ENCODE measurements at regions not wholly inside any gene's neighbourhood (a gene's known extent, or its start where the extent isn't known, plus 50 kb on each side); places are given as distances from the start of the nearest gene placed in this dataset.

DNA sequence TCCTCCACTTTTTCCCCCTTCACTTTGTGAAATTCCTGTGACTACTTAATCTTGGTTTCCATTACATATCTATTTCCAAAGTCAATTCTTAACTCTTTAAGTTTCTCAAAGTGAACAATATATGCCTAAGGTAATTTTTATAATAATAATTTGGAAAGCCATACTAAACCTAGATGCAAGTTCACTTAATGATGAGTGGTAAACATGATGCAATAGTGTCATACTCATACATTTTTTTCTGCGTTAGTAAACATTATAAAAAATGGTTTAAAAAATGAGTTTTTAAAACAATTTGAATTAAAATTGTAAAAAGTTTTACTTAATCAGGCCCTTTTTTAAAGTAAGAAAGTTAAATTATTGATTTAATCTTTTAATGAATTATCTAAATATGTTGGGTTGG, 659.4 kb upstream of the FZD8 start:
- intact Hi-C loops (cut with DNase I; ENCODE audit: low total_unique reads) = no loop called here

DNA sequence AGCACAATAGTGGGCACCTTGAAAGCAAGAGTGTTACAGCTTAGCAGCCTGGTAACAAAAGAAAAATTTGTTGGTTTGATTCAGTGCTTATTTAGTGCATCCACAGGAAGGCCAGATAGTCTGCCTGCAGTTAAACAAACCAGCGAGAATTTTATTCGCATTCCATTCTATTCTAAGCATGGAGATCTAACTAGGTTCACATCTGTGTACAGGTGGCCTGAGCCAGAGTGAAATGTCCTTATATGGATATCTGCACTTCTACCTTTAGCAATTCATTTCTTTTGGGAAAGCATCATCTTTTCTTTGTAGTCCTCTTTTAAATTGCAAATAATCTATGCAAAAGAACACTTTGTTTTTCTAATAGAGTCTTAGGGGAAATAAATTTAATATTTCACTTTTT, 659.0 kb upstream of the FZD8 start:
- TF ChIP-seq POLR2A (IDR thresholded peaks at IDR 0.05) (no peak), POLR2AphosphoS5 (IDR thresholded peaks at IDR 0.05) (no peak)
- TF ChIP-seq, protein P1, sequence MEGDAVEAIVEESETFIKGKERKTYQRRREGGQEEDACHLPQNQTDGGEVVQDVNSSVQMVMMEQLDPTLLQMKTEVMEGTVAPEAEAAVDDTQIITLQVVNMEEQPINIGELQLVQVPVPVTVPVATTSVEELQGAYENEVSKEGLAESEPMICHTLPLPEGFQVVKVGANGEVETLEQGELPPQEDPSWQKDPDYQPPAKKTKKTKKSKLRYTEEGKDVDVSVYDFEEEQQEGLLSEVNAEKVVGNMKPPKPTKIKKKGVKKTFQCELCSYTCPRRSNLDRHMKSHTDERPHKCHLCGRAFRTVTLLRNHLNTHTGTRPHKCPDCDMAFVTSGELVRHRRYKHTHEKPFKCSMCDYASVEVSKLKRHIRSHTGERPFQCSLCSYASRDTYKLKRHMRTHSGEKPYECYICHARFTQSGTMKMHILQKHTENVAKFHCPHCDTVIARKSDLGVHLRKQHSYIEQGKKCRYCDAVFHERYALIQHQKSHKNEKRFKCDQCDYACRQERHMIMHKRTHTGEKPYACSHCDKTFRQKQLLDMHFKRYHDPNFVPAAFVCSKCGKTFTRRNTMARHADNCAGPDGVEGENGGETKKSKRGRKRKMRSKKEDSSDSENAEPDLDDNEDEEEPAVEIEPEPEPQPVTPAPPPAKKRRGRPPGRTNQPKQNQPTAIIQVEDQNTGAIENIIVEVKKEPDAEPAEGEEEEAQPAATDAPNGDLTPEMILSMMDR (IDR thresholded peaks at IDR 0.05) = no peak

More for the DNA sequence above, 659.4 kb upstream of the FZD8 start:
- Histone ChIP-seq H3K9me3 (no peaks in the 10 kb centered on the region), H3K4me3 (no peak overlapping the region), H3K4me1 (no peaks in the 10 kb centered on the region), H3K27me3 (no peaks in the 10 kb centered on the region), H3K27ac (no peak overlapping the region), H3K36me3 (no peaks in the 10 kb centered on the region)
- no peak for DNase-seq (ENCODE audit: low spot score in 2 of 2)
- TF ChIP-seq POLR2A (IDR thresholded peaks at IDR 0.05) = no peak
- TF ChIP-seq POLR2AphosphoS5 (IDR thresholded peaks at IDR 0.05) = no peak
- TF ChIP-seq, protein P1 (IDR thresholded peaks at IDR 0.05) = no peak

DNA sequence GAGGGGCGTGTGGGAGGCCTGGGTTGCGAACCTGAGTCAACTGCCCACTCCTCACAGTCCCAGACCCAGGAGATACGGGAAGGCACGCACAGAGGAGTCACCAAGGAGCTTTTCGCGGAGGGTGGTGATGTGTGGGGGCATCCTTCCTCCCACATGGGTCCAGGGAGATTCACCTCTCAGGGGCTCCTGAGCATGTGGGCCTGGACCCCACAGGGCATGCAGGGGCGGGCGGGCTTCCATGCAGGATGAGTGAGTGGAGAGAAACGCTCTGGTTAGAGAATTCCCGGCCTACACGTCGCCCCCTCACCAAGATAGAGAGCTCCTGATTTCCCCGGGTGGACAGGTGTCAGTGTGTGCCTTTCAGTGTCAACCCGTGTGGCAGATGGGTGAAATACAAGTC, 641.7 kb upstream of the FZD8 start:
- intact Hi-C loops (cut with DNase I; ENCODE audit: low total_unique reads) = no loop called here
- TF ChIP-seq, protein P1 (IDR thresholded peaks at IDR 0.05) = no peak
- TF ChIP-seq POLR2A (IDR thresholded peaks at IDR 0.05) (no peak), POLR2AphosphoS5 (IDR thresholded peaks at IDR 0.05) (no peak)
- no peak for DNase-seq (ENCODE audit: low spot score in 2 of 2)

More for the DNA sequence above, 659.0 kb upstream of the FZD8 start:
- no peaks in the 10 kb centered on the region for H3K36me3 ChIP-seq
- H3K27me3 ChIP-seq = no peaks in the 10 kb centered on the region
- no peak overlapping the region for H3K27ac ChIP-seq
- DNase-seq (ENCODE audit: low spot score in 2 of 2) = no peak
- no peaks in the 10 kb centered on the region for H3K4me1 ChIP-seq
- intact Hi-C loops (cut with DNase I; ENCODE audit: low total_unique reads) = no loop called here
- H3K9me3 ChIP-seq = no peaks in the 10 kb centered on the region
- no peak overlapping the region for H3K4me3 ChIP-seq

DNA sequence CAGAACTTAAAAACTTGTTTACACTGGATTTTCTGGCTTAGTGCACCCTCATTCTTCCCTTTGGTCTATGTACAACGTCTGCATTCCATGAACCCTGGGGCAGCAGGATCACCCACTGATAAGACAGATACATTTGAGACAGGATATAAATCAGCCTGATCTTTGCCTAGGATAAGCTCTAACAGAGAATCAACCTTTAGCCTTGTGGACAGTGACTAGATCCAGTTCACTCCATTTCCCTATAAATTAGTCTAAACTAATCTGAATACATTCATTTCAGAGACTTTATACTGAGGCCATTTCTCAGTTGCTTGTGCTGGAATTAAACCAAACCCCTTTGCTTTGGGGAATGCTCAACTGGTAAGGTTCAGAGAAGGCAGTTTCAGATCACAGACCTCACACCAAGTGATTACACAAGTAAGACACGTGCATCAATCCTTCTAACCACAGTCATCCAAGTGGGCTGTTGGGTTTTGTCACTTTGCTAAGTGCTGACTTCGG, 639.8 kb upstream of the FZD8 start:
- Histone ChIP-seq H3K4me1 (no peaks in the 10 kb centered on the region), H3K9me3 (peaks cover 0 to 17% of the 10 kb centered on the region in 2 donors), H3K27me3 (no peaks in the 10 kb centered on the region), H3K27ac (no peak overlapping the region), H3K4me3 (no peak overlapping the region), H3K36me3 (no peaks in the 10 kb centered on the region)
- TF ChIP-seq POLR2A (IDR thresholded peaks at IDR 0.05) (no peak), POLR2AphosphoS5 (IDR thresholded peaks at IDR 0.05) (no peak)
- TF ChIP-seq, protein P1 (IDR thresholded peaks at IDR 0.05) = no peak
- no peak for DNase-seq (ENCODE audit: low spot score in 2 of 2)
- intact Hi-C loops (cut with DNase I; ENCODE audit: low total_unique reads) = no loop called here

More for the DNA sequence above, 641.7 kb upstream of the FZD8 start:
- no peaks in the 10 kb centered on the region for H3K36me3 ChIP-seq
- no peaks in the 10 kb centered on the region for H3K27me3 ChIP-seq
- peaks cover 12 to 35% of the 10 kb centered on the region in 2 donors for H3K9me3 ChIP-seq
- H3K27ac ChIP-seq = no peak overlapping the region
- H3K4me1 ChIP-seq = no peaks in the 10 kb centered on the region
- no peak overlapping the region for H3K4me3 ChIP-seq

DNA sequence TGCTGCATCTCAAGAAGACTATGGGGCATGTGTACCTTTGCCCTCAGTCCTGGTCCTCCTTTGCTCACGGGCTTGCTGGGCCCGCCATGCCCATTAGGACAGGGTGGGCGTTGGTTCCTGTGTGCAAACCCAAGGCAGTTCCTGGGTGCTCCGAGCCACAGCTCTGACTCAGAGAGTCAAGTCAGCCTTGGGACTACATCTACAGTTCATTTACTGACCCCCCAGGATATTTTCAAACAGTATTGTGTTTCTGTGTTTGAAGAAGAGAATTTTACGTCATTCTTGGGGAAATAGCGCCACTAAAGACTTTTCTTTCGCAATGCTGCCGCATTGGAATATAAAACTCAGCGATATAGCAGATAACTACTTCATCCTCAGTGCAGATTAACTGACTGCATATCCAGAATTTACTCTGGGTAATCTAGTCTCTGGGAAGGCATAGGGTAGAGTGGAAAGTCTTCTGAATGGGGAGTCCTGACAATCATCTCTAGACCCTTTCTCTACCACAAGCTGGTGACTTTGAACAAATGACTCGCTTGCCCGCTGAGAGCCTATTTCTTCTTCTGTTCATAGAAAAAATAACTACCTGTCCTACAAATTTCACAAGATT, 638.9 kb upstream of the FZD8 start:
- Histone ChIP-seq H3K4me3 (no peak overlapping the region), H3K36me3 (no peaks in the 10 kb centered on the region), H3K9me3 (peaks cover 0 to 8% of the 10 kb centered on the region in 2 donors), H3K27me3 (no peaks in the 10 kb centered on the region), H3K4me1 (no peaks in the 10 kb centered on the region), H3K27ac (no peak overlapping the region)
- DNase-seq (ENCODE audit: low spot score in 2 of 2) = no peak
- no peak for TF ChIP-seq POLR2A (IDR thresholded peaks at IDR 0.05)
- TF ChIP-seq, protein P1 (IDR thresholded peaks at IDR 0.05) = no peak
- TF ChIP-seq POLR2AphosphoS5 (IDR thresholded peaks at IDR 0.05) = no peak
- intact Hi-C loops (cut with DNase I; ENCODE audit: low total_unique reads) = no loop called here
